H1 (cell line): ENCODE measurements at regions not wholly inside any gene's neighbourhood (a gene's known extent, or its start where the extent isn't known, plus 50 kb on each side); places are given as distances from the start of the nearest gene placed in this dataset.

Experiments
- CTCF ChIA-PET: fragments of 300-600 bp; sonication (Branson Sonifier 250); formaldehyde crosslinking; loops from one replicate; lab custom pipeline; 2021; ENCODE audit not compliant: partially characterized antibody; lab: Charles Lee
- POLR2A ChIA-PET: fragments of 300-600 bp; sonication (Branson Sonifier 250); formaldehyde crosslinking; loops from one replicate; lab custom pipeline; 2021; ENCODE audit warnings: inconsistent platforms; ENCODE audit not compliant: partially characterized antibody; lab: Charles Lee
- DNase-seq, 2 experiments: peaks; one replicate each; pipeline versions ENCODE4 v3.0.0 to v3.0.0-alpha.2; 2010 to 2022; ENCODE audit warnings: low spot score in 2 of 2, low read depth in 1 of 2, mixed read lengths in 1 of 2
- FAIRE-seq: peaks from 2 replicates; lab custom pipeline; 2011; peaks lifted over from hg19 to GRCh38; lab: Jason Lieb, UNC
- H2AFZ ChIP-seq: 2 replicates; pipeline ENCODE4 v1.8.1; 2012; ENCODE audit warnings: low read length, inconsistent platforms
- H2AK5ac ChIP-seq: 2 replicates; pipeline ENCODE4 v1.6.1; 2013; ENCODE audit warnings: low read depth, low read length
- H2BK120ac ChIP-seq: replicated peaks from 2 replicates; pipeline ENCODE3; 2013; ENCODE audit warnings: low read depth, low read length, inconsistent platforms
- H2BK12ac ChIP-seq: 2 replicates; pipeline ENCODE4 v1.6.1; 2013; ENCODE audit warnings: low read depth, low read length
- H2BK15ac ChIP-seq: 2 replicates; pipeline ENCODE4 v1.6.1; 2013; ENCODE audit warnings: low read length
- H2BK20ac ChIP-seq: 2 replicates; pipeline ENCODE4 v1.6.1; 2013; ENCODE audit warnings: low read length
- H2BK5ac ChIP-seq: 2 replicates; pipeline ENCODE4 v1.6.1; 2013; ENCODE audit warnings: low read depth, low read length
- H3K14ac ChIP-seq: 2 replicates; pipeline ENCODE4 v1.6.1; 2013; ENCODE audit warnings: inconsistent platforms; ENCODE audit not compliant: insufficient read length
- H3K18ac ChIP-seq: 2 replicates; pipeline ENCODE4 v1.6.1; 2013; ENCODE audit warnings: low read length; ENCODE audit errors: extremely low read depth
- H3K23ac ChIP-seq: 2 replicates; pipeline ENCODE4 v1.6.1; 2013; ENCODE audit warnings: inconsistent platforms; ENCODE audit not compliant: insufficient read length
- H3K23me2 ChIP-seq: 2 replicates; pipeline ENCODE4 v1.6.1; 2013; ENCODE audit warnings: low read depth, low read length
- H3K27ac ChIP-seq: 2 replicates; pipeline ENCODE4 v1.6.1; 2011; ENCODE audit warnings: low read depth, low read length, inconsistent platforms
- H3K27me3 ChIP-seq, 4 experiments: replicated peaks in 1 of 4; 1 replicate in 1 of 4; 2 replicates in 3 of 4; pipeline versions ENCODE4 v1.6.1 to v1.8.1; 2011 to 2013; ENCODE audit warnings: low read length in 3 of 4, mild to moderate bottlenecking in 3 of 4, inconsistent platforms in 2 of 4, mixed read lengths in 2 of 4, moderate library complexity in 1 of 4; ENCODE audit not compliant: control insufficient read depth in 3 of 4, insufficient read depth in 3 of 4; ENCODE audit errors: extremely low read depth in 1 of 4
- H3K36me3 ChIP-seq, 4 experiments: 2 replicates each; pipeline versions ENCODE4 v1.6.1 to v1.8.1; 2011 to 2013; ENCODE audit warnings: mild to moderate bottlenecking in 4 of 4, low read length in 3 of 4, moderate library complexity in 2 of 4, control low read depth in 1 of 4, inconsistent platforms in 1 of 4; ENCODE audit not compliant: insufficient read depth in 4 of 4, control insufficient read depth in 2 of 4
- H3K4ac ChIP-seq: replicated peaks from 2 replicates; pipeline ENCODE3; 2013; ENCODE audit warnings: low read length, low read depth, mixed read lengths, inconsistent platforms; ENCODE audit not compliant: insufficient read length
- H3K4me1 ChIP-seq, 4 experiments: replicated peaks in 1 of 4; 1 replicate in 1 of 4; 2 replicates in 3 of 4; pipeline versions ENCODE4 v1.6.1 to v1.8.1; 2011 to 2013; ENCODE audit warnings: low read length in 3 of 4, inconsistent platforms in 2 of 4, mixed read lengths in 1 of 4; ENCODE audit not compliant: insufficient read depth in 4 of 4, control insufficient read depth in 3 of 4
- H3K4me2 ChIP-seq, 2 experiments: 2 replicates each; pipeline versions ENCODE4 v1.6.1 to v1.8.1; 2011 to 2013; ENCODE audit warnings: low read depth in 2 of 2, low read length in 2 of 2, control low read depth in 1 of 2, inconsistent platforms in 1 of 2, mild to moderate bottlenecking in 1 of 2; ENCODE audit not compliant: insufficient read depth in 1 of 2
- H3K4me3 ChIP-seq, 4 experiments: fragments of 200-600, 300-600 bp in 1 of 4; sonication (generic), shearing (Covaris generic), sonication (Bioruptor Twin) in 1 of 4; 2 replicates each; pipeline versions ENCODE4 v1.5.1 to v1.8.1; 2011 to 2016; ENCODE audit warnings: low read length in 4 of 4, low read depth in 3 of 4, control low read depth in 2 of 4, inconsistent platforms in 2 of 4, mild to moderate bottlenecking in 2 of 4, mixed read lengths in 1 of 4, moderate library complexity in 1 of 4; ENCODE audit not compliant: insufficient read depth in 2 of 4; ENCODE audit errors: extremely low read depth in 1 of 4
- H3K56ac ChIP-seq: replicated peaks from 2 replicates; pipeline ENCODE3; 2013; ENCODE audit warnings: low read depth, mild to moderate bottlenecking, mixed read lengths, low read length, inconsistent platforms; ENCODE audit not compliant: insufficient read length
- H3K79me1 ChIP-seq: 2 replicates; pipeline ENCODE4 v1.6.1; 2013; ENCODE audit warnings: low read depth, low read length, control low read depth
- H3K79me2 ChIP-seq, 2 experiments: 2 replicates each; pipeline versions ENCODE4 v1.6.1 to v1.8.1; 2012 to 2013; ENCODE audit warnings: low read length in 2 of 2, mild to moderate bottlenecking in 2 of 2, inconsistent platforms in 1 of 2; ENCODE audit not compliant: insufficient read depth in 2 of 2, control insufficient read depth in 1 of 2
- H3K9ac ChIP-seq, 4 experiments: replicated peaks in 1 of 4; 1 replicate in 1 of 4; 2 replicates in 3 of 4; pipeline versions ENCODE4 v1.6.1 to v1.8.1; 2011 to 2013; ENCODE audit warnings: low read depth in 3 of 4, low read length in 3 of 4, control low read depth in 2 of 4, mild to moderate bottlenecking in 2 of 4, moderate library complexity in 2 of 4, inconsistent platforms in 1 of 4; ENCODE audit errors: extremely low read depth in 1 of 4
- H3K9me3 ChIP-seq, 2 experiments: 2 replicates each; pipeline versions ENCODE4 v1.6.1 to v1.8.1; 2012 to 2013; ENCODE audit warnings: mild to moderate bottlenecking in 2 of 2, moderate library complexity in 2 of 2, control low read depth in 1 of 2, inconsistent platforms in 1 of 2, low read depth in 1 of 2, low read length in 1 of 2, mixed read lengths in 1 of 2; ENCODE audit not compliant: insufficient read depth in 2 of 2
- H4K20me1 ChIP-seq, 2 experiments: replicated peaks in 1 of 2; 2 replicates each; pipeline versions ENCODE3 to v1.8.1; 2011 to 2013; ENCODE audit warnings: inconsistent platforms in 2 of 2, low read length in 2 of 2, mild to moderate bottlenecking in 1 of 2; ENCODE audit not compliant: insufficient read depth in 2 of 2, control insufficient read depth in 1 of 2
- H4K5ac ChIP-seq: 2 replicates; pipeline ENCODE4 v1.6.1; 2013; ENCODE audit warnings: low read length, low read depth, mixed read lengths, inconsistent platforms; ENCODE audit not compliant: insufficient read length
- H4K8ac ChIP-seq: 2 replicates; pipeline ENCODE4 v1.8.0; 2013; ENCODE audit warnings: mild to moderate bottlenecking, moderate library complexity, low read length, inconsistent platforms; ENCODE audit not compliant: insufficient read depth; ENCODE audit errors: extremely low read depth
- H4K91ac ChIP-seq: replicated peaks from 2 replicates; pipeline ENCODE3; 2013; ENCODE audit warnings: low read length, mixed read lengths, inconsistent platforms; ENCODE audit not compliant: insufficient read length
- BACH1 ChIP-seq: IDR thresholded peaks from 2 replicates; pipeline ENCODE4 v1.6.1; 2012; ENCODE audit warnings: low read length, improper control_type of control experiment
- KDM4A ChIP-seq: IDR thresholded peaks from one replicate; pipeline ENCODE4 v1.7.1; 2012; ENCODE audit warnings: low read depth, mild to moderate bottlenecking, moderate library complexity, low read length, inconsistent platforms; ENCODE audit not compliant: severe bottlenecking
- WGBS, 2 experiments: shearing (Covaris generic) in 1 of 2; methylation state at CpG; one replicate each; pipeline versions ENCODE4 v1.1.6 to v1.1.7; 2013 to 2015; ENCODE audit warnings: low lambda C conversion rate in 2 of 2, mixed read lengths in 2 of 2, inconsistent platforms in 1 of 2, low coverage in 1 of 2, missing lambda C conversion rate in 1 of 2; ENCODE audit not compliant: insufficient replicate concordance in 2 of 2, insufficient coverage in 1 of 2, insufficient read length in 1 of 2; ENCODE audit errors: extremely low coverage in 1 of 2, missing lambda C conversion rate in 1 of 2; 5-methylcytosine and 5-hydroxymethylcytosine counted together

DNA sequence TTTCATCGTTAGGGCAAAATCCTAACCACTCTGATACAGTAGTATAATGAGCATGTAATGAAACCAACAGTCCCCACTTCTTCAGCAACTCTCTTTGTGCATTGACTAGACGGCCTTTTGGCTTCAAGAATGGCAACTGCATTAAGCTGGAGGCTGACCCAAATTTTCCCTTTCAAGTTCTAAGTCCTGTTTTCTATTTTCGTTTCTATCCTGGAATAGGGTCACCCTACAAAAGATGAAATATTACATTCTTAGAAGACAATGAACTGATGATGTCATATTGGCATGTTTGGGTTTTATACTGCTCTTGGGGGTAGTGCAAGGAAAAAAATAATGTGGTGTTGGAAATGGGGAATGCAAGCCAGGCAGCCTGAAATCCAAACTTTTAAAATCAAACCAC is 254.4 kb downstream of the ETAA1 start:
- CTCF ChIA-PET: interaction anchor here (0.5 to 3.1 kb wide), 27 partner anchors 11 to 934 kb away, joined by 3 to 21 read pairs (median 3); no protein-coding TSS in a partner anchor

More for the DNA sequence above, 254.4 kb downstream of the ETAA1 start:
- Histone ChIP-seq H2BK120ac (no peak overlapping the region), H3K4me2 (no peak overlapping the region), H3K56ac (no peak overlapping the region), H3K14ac (no peak overlapping the region), H3K36me3 (no peaks in the 10 kb centered on the region), H2BK15ac (no peak overlapping the region), H3K27ac (no peak overlapping the region), H3K23ac (no peak overlapping the region), H3K4ac (no peak overlapping the region), H2AK5ac (no peak overlapping the region), H2BK20ac (no peak overlapping the region), H3K9me3 (peaks cover 8 to 15% of the 10 kb centered on the region in 2 experiments; a peak in 3 of 4 replicates), H3K9ac (no peak overlapping the region), H3K27me3 (no peaks in the 10 kb centered on the region), H2BK12ac (no peak overlapping the region), H4K20me1 (no peaks in the 10 kb centered on the region), H2AFZ (no peak overlapping the region), H3K18ac (no peak overlapping the region), H4K8ac (no peak overlapping the region), H4K5ac (no peak overlapping the region), H3K79me2 (no peaks in the 10 kb centered on the region), H2BK5ac (no peak overlapping the region), H3K23me2 (no peaks in the 10 kb centered on the region), H3K4me3 (no peak overlapping the region), H3K79me1 (no peaks in the 10 kb centered on the region), H4K91ac (no peak overlapping the region), H3K4me1 (peaks cover 0 to 4% (median 0%) of the 10 kb centered on the region in 4 experiments; a peak in 1 of 7 replicates)
- TF ChIP-seq KDM4A (no peak), BACH1 (no peak)
- FAIRE-seq (no peak), DNase-seq (no peak)
- 83% methylated on average over 3 of the region's 3 CpGs; no CpG with 5 or more reads in 1 of the 2 experiments for WGBS, 2 experiments
- POLR2A ChIA-PET: interaction anchor here (1.0 kb wide), 1 partner anchor 412 kb away, joined by 4 read pairs; the partner anchor contains the start of gene C1D
